Ishikawa (cell line): ENCODE measurements at regions not wholly inside any gene's neighbourhood (a gene's known extent, or its start where the extent isn't known, plus 50 kb on each side); places are given as distances from the start of the nearest gene placed in this dataset.

Experiments used
- CEBPB ChIP-seq: IDR thresholded peaks from 2 replicates; pipeline ENCODE4 v1.6.1; 2012
- CREB1 ChIP-seq: IDR thresholded peaks from 2 replicates; pipeline ENCODE4 v1.6.1; 2012; ENCODE audit warnings: low read depth
- EGR1 ChIP-seq: IDR thresholded peaks from 2 replicates; pipeline ENCODE4 v1.6.1; 2012
- EP300 ChIP-seq: IDR thresholded peaks from 2 replicates; pipeline ENCODE4 v1.6.1; 2012; ENCODE audit warnings: borderline replicate concordance
- FOXM1 ChIP-seq: IDR thresholded peaks from 2 replicates; pipeline ENCODE4 v1.6.1; 2012; ENCODE audit warnings: low read depth, borderline replicate concordance
- MAX ChIP-seq: IDR thresholded peaks from 2 replicates; pipeline ENCODE4 v1.6.1; 2012
- NFIC ChIP-seq: IDR thresholded peaks from 2 replicates; pipeline ENCODE4 v1.6.1; 2012
- RAD21 ChIP-seq: IDR thresholded peaks from 2 replicates; pipeline ENCODE4 v1.6.1; 2012; ENCODE audit warnings: low read depth
- REST ChIP-seq: IDR thresholded peaks from 2 replicates; pipeline ENCODE4 v1.6.1; 2012; ENCODE audit warnings: low read depth, mild to moderate bottlenecking
- TAF1 ChIP-seq: IDR thresholded peaks from 2 replicates; pipeline ENCODE4 v1.6.1; 2012; ENCODE audit warnings: low read depth, mild to moderate bottlenecking
- TCF12 ChIP-seq: IDR thresholded peaks from 2 replicates; pipeline ENCODE4 v1.6.1; 2012; ENCODE audit warnings: low read depth
- TEAD4 ChIP-seq: IDR thresholded peaks from 2 replicates; pipeline ENCODE4 v1.6.1; 2012
- USF1 ChIP-seq: IDR thresholded peaks from 2 replicates; pipeline ENCODE4 v1.6.1; 2012
- YY1 ChIP-seq: IDR thresholded peaks from 2 replicates; pipeline ENCODE4 v1.6.1; 2012; ENCODE audit warnings: low read depth
- ZBTB7A ChIP-seq: IDR thresholded peaks from 2 replicates; pipeline ENCODE4 v1.6.1; 2012; ENCODE audit warnings: low read depth

- no peak for TF ChIP-seq TCF12
- no peak for TF ChIP-seq TEAD4
- TF ChIP-seq ZBTB7A: no peak
- TF ChIP-seq REST: no peak
- no peak for TF ChIP-seq CREB1
- no peak for TF ChIP-seq EGR1
- no peak for TF ChIP-seq YY1
- TF ChIP-seq RAD21: no peak
- TF ChIP-seq NFIC: no peak
- TF ChIP-seq MAX: no peak
- no peak for TF ChIP-seq USF1
- no peak for TF ChIP-seq TAF1
- no peak for TF ChIP-seq EP300
- TF ChIP-seq FOXM1: no peak
- TF ChIP-seq CEBPB: no peak
Observed at GRCh38 chr13:79668201-79668752, 187.3 kb downstream of the NDFIP2 start.

- TF ChIP-seq ZBTB7A (no peak), NFIC (no peak), CEBPB (no peak), MAX (no peak)
Observed at GRCh38 chr13:79667771-79668170, 186.8 kb downstream of the NDFIP2 start.

GRCh38 chr13:79663977-79664636 lies 183.2 kb downstream of the NDFIP2 start:
- no peak for TF ChIP-seq RAD21
- TF ChIP-seq USF1: no peak
- no peak for TF ChIP-seq YY1
- no peak for TF ChIP-seq FOXM1
- no peak for TF ChIP-seq REST
- TF ChIP-seq ZBTB7A: no peak
- no peak for TF ChIP-seq TEAD4
- no peak for TF ChIP-seq CREB1
- no peak for TF ChIP-seq EP300

GRCh38 chr13:79663435-79663834 lies 182.5 kb downstream of the NDFIP2 start:
- TF ChIP-seq TCF12: no peak
- no peak for TF ChIP-seq EGR1
- TF ChIP-seq MAX: no peak
- TF ChIP-seq REST: no peak
- no peak for TF ChIP-seq RAD21
- no peak for TF ChIP-seq TAF1
- no peak for TF ChIP-seq TEAD4
- TF ChIP-seq CEBPB: no peak
- no peak for TF ChIP-seq FOXM1
- no peak for TF ChIP-seq EP300
- TF ChIP-seq CREB1: no peak
